ENCODE measurements at regions not wholly inside any gene's neighbourhood (a gene's known extent, or its start where the extent isn't known, plus 50 kb on each side); places are given as distances from the start of the nearest gene placed in this dataset.

DNA sequence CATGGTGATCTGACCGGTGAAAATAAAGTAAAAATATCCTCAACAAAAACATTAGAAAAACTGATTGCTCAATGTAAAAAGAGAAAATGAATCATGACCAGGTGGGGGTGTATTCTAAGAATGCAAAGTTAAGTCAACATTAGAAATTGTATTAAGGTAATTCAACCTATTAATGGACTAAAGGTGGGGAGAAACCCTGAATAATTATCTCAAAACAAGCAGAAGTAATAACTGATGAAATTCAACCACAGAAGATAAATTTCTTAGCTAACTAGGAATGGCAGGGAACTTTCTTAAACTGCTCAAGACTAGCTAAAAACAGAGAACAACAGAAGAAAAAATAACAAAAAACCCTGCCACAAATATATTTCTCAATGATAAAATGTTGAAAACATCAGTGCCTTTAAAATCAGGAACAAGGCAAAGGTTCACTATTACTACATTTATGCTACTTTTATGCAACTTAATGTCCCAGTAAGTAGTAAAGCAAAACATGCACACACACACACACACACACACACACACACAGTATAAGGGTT, 204.4 kb upstream of the THBS1 start:
- no peak for DNase-seq (ENCODE audit: low read depth in 2 of 2)

DNA sequence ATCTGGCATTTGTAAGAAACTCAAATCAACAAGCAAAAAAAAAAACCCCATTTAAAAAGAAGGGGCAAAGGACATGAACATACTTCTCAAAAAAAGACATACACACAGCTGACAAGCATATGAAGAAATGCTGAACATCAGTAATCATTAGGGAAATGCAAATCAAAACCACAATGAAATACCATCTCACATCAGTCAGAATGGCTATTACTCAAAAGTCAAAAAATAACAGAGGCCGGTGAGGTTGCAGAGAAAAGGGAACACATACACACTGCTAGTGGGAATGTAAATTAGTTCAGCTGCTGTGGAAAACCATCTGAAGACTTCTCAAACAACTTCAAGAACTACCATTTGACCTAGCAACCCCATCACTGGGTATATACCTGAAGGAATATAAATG, 199.4 kb upstream of the THBS1 start:
- no peak for DNase-seq (ENCODE audit: low read depth in 2 of 2)

DNA sequence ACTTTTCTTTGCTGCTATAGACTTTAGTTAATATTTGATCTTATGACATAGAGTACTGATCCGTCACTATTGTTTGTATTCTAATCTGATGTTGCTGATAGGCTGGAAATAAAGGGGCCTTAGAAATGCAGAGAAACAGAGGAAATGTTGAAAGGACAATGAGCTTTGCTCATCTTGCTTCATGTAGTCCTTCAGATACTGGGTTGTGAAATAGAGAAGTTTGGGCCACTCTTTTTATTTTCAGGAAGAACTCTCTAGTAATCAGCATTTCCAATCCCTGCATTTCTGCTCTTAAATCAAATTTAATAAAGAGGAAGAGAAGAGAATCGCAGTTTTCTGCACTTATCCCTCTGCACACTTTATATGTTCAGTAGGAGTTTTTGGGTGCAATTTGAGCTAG, 192.8 kb upstream of the THBS1 start:
- DNase-seq (ENCODE audit: low read depth in 2 of 2), result no peak

DNA sequence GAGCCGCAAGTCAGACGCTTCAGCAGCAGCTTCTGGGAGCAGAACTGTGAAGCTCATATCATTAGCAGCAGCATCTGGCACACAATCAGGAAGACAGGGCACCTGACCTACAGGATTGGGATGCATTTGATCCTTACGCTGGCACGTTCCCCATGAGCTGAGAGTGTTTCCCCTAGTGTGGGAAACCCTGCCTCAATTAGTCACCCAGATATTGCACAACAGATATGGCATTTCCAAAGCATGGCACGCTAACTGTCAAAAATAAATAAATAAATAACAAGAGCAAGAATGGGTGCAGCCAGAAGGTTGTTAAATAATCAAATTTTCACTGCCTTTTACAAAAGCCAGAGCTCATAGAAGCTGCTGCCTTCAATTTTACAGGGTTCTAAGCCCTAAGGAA, 189.6 kb upstream of the THBS1 start:
- no peak for DNase-seq (ENCODE audit: low read depth in 2 of 2)

DNA sequence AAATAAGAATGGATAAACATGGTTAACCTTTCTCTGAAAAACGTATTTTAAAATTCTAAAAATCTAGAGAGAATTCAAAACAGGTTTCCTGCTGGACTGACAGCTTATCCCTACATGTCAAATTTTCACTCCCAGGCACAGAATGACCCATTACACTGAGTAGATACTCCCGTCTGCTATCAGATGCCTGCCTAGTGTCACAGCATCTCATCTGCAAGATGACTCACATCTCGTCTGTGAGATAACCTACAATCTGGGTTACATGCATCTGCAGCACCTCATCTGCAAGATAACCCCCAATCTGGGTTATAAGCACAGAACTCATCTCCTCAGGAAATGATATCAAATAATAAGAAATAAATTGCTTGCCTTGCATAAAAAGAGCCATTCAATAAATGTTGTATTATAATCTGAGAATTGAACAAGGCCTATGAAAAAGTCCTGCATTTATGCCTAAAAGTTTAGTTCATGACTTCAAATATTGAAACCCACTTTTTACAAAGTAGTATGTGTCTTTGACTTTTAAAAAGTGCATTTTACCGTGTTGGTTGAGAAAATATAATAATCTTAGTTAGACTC, 188.3 kb upstream of the THBS1 start:
- DNase-seq (ENCODE audit: low read depth in 2 of 2), result no peak

DNA sequence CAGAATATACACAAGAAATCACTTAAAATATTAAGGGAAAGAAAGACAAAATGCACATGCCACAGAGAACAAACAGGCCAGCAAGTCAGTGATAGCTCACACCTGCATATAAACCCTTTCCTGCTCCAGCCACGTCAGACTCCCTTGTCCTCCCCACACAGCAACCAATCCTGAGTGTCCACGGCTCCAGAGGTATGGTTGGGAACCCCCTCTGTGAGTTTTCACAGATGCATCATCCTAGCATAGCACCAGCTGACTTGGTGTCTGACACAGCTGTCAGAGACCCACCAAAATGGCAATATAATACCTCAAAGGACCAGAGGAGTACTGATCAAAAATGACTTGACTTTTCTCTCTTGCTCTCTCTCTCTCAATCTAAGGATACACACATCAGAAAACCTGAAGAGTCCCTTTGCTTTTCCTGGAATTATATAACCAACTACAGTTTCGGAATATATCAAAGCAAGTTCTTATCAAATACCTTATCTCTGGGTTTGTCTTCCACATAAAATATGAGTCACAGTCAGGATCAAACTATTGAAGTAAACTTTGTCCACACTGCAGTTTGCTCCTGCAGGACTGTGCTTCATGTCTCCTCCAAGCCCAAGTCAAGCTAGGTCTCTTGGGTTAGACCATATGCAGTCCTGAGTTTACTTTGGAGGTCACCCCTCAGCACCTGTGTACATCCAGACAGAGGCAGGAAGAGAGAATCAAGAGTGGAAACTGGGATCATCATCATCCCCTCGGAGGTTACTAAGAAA, 187.1 kb upstream of the THBS1 start:
- DNase-seq (ENCODE audit: low read depth in 2 of 2), result no peak

DNA sequence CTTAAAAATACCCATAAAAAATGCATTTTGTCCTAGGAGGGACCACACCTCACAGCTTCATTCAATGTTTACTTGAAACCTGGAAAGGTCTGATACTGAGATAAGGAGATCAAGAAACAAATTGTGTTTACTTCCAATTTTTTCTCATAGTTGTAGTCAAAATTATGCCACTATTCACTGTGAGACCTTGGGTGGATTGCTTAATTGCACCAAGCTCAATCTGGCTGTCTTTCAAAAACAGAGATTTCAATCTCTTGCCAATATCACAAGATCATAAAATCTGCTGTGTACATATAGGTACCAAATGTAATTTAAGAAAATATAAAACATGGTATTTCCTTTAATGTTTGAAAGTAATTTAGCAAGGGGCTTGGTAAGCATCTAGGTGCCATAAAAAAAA, 186.4 kb upstream of the THBS1 start:
- no peak for DNase-seq (ENCODE audit: low read depth in 2 of 2)

DNA sequence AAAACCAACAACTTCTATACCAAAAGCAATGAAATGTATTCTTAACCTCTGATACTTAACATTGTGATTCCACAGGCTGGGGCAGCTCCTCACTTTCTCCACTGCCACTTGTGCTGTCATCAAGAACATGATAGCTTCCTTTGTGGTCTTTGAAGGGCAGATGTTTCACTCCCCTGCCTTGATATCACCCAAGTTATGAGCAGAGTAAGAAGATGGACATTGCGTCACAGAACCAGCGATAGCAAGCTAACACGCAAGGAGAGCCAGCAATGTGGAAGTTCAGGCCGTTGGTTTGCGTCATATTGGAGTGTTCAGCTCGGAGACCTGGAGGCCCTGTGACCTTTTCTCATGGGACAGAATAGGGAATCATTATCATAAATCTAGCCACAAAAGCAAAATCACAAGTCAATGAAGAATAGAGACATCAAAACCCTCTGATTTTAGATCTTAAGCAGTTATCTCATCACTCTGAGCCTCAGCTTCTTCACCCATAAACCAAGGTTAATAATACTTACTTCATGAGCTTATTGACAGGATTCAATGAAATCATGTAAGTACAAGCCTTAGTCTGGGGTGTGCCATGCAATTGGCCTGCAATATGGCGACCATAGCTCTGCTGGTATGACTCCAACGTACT, 183.8 kb upstream of the THBS1 start:
- no peak for DNase-seq (ENCODE audit: low read depth in 2 of 2)

DNA sequence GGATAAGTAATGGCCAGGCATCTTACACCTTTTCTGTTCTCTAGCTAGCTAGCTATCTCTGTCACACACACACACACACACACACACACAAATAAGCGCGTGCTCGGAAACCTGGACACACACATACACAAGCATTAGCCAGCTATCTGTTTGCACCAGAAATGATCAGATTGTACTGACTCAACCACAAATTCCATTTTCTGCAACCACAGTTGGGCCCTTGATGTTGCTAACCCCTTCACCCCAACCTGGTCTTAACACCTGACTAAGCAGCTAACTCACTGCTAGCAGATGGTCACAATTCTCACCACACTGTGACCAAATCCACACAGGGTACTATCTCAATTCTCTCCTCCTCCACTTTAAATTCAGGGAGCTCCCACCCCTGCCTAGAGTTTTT, 183.0 kb upstream of the THBS1 start:
- no peak for DNase-seq (ENCODE audit: low read depth in 2 of 2)

DNA sequence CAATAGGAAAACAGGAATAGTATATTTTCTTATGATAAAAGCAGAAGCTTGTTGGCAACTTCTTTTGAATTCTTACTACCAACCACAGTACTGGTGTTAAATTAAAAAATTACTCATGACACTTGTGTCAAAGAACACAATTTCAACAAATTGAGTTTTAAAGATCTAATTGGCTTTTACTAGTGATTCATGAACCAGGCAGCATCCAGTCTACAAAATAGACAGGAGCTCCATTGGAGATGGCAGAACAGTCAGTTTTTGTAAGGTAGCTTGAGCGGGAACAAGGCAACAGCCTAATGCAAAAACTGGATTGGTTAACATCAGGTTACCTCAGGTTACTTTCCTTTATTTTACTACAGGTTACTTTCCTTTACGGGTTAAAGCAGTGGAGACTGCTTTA, 181.3 kb upstream of the THBS1 start:
- DNase-seq (ENCODE audit: low read depth in 2 of 2), result no peak

DNA sequence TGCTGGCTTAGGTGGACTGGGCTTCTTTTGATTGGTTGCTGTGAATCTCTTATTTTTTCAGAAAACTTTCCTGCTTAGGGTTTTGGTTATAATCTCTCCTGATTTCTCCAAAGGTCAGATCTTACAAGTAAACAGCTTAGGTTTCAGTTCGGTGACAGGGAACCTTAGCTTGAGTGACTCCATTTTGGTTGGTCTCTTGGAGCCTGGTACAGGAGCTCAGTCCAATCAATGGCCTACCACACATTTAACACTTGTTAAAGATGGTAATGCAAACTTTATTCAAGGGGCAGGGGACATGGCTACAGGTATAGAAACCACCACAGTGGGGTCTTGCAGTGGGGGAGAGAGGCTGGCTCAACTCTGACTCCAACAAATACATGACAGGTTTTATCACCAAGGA, 180.9 kb upstream of the THBS1 start:
- no peak for DNase-seq (ENCODE audit: low read depth in 2 of 2)

DNA sequence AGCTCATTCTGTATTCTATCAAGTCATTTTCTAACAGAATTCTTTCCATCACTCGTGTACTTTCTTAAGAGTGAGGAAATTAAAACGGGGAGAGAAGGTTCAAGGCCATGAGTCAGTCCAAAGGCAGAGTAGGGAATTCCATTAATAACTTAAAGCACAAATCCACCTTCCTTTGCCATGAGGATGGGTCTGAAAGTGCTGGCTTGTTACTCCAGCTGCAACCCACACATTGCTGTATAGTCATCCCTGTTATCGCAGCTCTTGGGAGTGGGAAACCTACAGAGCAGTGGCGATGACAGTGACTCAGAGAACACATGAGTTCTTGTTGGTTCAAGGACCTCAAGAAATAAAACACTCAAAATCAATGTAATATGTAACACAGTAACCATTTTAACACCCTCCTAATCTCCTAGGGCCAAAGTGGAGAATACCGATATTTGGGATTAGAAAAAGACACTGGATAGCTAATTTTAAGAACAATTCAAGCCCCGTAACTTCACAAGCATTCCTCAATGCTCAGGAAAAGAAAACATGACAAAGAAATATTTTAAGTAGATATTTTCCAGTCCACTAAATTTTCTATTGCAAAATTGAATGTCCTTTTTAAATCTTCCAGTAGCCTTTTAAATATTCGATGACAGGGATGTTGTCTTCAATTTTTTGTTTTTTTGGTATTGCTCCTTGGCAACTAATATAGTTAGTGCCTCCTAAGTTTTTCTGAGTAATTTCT, 179.9 kb upstream of the THBS1 start:
- no peak for DNase-seq (ENCODE audit: low read depth in 2 of 2)

DNA sequence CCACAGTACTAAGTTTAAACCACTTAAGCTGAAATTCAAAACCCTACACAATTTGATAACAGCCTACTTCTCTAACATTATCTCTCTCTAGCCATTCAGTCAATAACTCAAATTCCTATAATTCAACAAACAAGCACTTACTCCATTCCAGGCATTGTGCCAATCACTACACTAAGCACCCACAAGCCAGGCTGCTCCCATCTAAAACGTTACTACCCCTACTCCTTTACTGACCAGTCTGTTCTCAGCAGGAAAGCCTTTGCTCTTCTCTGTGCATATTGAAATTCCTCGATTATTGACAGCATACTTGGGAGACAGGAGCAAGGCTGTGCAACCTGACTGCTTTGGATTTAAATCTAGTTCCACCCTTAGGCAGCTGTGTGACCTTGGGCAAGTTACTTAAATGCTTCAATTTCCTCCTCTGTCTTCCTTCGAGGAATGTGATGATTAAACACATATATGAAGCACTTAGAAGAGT, 177.2 kb upstream of the THBS1 start:
- no peak for DNase-seq (ENCODE audit: low read depth in 2 of 2)

DNA sequence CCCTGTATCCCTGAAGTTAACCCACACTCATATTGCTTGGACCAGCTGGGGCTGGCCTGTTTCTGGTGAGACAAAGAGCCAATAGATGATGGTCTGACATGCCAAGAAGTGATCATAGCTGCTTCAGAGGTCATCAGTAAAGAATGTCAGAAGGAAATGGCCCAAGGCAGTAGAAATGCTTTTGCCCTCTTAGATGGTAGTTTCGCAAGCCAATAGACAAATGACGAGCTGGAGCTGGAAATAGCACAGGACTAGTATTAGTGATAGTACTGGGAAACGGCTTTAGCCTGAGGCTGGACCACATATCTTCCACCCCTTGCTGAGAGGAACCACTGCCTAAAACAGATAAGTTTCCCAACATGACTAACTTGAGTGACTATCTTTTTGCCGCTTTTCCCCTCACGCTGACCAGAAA, 176.1 kb upstream of the THBS1 start:
- DNase-seq (ENCODE audit: low read depth in 2 of 2), result no peak

DNA sequence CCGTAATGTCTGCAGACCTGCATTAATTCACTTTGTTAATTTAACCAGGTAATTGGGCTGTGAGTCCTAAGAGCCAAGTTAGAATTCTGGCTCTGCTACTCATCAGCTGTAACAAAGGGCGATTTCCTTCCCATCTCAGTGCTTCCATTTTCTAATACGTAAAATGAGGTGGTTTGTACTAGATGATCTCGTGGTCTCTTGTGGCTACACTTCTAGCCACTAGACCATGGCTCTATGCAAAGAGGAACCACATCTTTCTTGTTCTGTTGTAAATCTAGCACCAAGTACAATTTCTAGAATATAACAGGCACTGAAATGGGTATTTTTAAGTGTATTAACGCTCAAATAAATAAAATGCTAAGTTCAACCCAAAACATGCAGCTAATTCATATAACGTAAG, 174.4 kb upstream of the THBS1 start:
- no peak for DNase-seq (ENCODE audit: low read depth in 2 of 2)

DNA sequence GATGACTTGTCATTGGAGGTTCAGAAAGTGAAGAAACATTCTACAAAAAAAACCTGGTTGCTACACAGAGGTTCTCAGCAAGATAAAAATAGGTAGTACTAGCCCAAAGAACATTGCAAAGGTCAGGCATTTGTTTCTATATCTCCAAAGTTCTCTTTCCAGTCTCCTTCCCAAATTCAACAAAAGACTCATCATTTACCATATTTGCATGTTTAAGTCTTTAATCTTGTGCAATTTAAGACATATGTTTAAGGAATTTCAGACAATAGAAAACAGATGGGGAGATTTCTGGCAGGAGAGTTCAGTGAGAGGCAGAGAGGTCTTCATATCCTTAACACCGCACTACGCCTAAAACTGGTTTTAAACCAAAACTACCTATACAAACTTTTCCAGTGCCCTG, 173.8 kb upstream of the THBS1 start:
- DNase-seq (ENCODE audit: low read depth in 2 of 2), result no peak

DNA sequence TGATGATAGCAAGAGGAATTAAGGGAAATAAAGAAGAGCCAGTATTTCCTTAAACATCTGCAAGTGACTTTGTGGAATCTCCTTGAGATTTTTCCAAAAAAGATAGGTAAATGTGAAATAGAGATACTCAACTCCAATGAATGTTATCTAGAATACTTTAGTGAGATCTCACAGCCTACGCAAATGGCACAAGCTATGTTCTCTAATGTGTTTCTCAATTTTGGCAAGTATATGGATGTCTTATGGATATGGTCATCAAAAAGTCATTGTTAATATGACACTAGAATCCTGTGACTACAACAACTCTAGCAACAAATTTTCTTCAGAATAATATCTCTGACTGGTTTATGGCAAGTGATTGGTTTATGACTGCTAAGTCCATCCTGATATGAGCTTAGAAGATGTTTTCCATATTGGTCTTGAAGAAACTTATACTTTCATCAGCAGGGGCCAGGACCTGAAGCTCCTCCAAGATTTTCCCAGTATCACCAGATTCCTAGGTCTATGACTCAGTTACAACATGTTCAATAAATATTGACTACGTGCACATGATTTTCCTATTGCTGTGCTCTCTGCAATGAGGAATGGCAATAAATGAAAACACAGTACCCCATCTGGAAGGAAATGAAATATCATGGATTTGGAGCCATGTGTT, 170.9 kb upstream of the THBS1 start:
- no peak for DNase-seq (ENCODE audit: low read depth in 2 of 2)

DNA sequence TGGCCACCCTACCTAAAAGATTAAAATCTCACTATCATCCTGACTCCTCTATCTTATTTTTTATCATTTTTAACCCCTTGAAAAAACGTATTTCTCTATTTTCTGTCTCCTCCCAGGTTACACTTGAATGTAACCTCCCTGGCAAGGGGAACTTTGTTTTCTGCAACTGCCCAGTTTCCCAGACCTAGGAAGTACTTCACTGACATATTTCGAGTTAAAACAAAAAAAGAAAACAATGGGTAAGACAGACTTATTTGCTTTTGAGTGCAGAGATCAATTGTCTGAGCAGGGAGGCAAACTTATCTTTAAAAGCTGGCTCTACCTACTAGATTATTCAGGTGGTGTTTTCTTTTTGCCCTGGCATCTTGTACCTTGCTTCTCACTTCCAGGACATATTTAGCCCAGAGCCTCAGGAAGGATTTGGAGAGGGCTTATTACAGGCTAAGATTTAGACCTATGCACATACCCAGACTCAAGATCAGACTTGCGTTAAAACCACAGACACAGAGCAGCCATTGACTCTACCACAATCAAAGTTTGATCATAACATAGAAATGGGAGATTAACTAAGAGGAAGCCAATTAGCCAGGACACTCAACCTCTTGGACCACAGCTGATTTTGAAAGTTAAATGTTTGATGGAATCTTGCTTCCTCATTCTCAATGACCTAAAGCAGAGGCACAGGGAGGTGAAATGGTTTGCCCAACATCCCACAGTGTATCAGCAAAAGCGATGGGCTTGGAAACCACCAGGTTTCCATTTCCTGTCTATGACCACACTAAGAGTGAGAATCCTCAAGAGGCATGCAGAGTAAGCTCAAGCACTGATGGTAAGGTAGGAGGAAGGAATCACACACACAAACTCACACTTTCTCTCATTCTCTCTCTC, 169.5 kb upstream of the THBS1 start:
- DNase-seq (ENCODE audit: low read depth in 2 of 2), result no peak

DNA sequence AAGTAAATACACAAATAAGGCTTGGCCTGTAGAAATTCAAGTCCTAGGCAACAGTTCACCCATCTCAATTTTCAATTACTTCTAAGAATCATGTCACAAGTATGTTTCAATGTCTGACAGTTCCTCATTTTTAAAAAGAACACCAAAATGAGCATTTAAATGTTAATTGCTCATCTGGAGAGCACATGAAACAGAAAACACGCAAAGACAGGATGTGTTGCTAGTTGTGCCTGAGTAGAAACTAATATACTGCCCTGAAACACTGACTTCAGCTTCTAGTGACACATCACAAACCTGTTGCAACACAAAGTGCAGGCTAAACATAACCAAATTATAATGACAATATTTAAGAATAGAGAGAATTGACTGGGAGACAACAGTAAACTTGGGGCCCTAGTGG, 167.3 kb upstream of the THBS1 start:
- no peak for DNase-seq (ENCODE audit: low read depth in 2 of 2)

DNA sequence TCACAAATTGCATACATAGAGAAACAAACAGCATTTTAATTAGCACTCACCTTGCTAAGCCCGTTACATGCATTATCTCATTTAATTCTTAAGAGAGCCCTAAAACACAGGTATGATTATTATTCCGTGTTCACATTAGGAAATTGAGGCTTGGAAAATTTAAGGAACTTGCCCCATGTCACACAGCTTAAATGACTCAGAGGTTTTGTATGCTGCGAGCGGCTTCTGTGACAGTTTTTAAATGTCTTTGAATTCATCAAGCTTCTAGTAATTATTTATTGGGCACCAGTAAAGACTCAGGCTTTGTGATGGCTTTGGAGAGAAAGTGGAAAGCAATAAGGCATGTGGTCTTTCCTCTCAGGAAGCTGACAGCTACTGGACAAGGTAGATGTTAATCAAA, 166.7 kb upstream of the THBS1 start:
- no peak for DNase-seq (ENCODE audit: low read depth in 2 of 2)

DNA sequence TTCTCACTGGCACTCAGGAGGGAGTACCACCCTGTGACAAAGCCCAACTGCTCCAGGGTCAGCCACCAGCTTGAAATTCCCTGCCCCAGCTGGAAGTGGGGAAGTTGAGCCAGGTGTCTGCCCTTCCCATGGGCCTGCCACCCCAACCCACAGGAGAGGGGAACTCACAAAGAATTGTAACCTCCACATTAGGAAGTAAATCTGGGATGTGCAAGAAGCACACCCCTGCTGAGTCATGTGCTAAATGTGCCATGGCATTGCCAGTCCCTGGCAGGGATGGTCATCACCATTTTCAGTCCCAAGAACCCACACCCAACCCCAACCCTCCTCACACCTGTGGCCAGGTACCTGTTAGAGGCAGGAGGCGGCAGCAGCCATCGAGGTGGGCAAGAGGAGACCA, 165.2 kb upstream of the THBS1 start:
- no peak for DNase-seq (ENCODE audit: low read depth in 2 of 2)

All from stimulated activated CD8-positive, alpha-beta memory T cell treated with anti-CD3 and anti-CD28 coated beads, Interleukin-7, amount 100 ng/mL, for 4 hours (primary cell).